Type B pancreatic cell (in vitro differentiated cells): ENCODE measurements at regions not wholly inside any gene's neighbourhood (a gene's known extent, or its start where the extent isn't known, plus 50 kb on each side); places are given as distances from the start of the nearest gene placed in this dataset.

Source experiments
- DNase-seq: peaks from one replicate; pipeline ENCODE4 v3.0.0; 2021; ENCODE audit warnings: mixed read lengths; ENCODE audit not compliant: unreplicated experiment; ENCODE audit errors: extremely low spot score
- H3K27ac Mint-ChIP-seq: 2 replicates; pipeline ENCODE4 v1.8.0; 2021; ENCODE audit warnings: mild to moderate bottlenecking, mixed read lengths
- H3K27me3 Mint-ChIP-seq: 2 replicates; pipeline ENCODE4 v1.8.0; 2021; ENCODE audit warnings: mixed read lengths
- H3K36me3 Mint-ChIP-seq: 2 replicates; pipeline ENCODE4 v1.8.0; 2021; ENCODE audit warnings: mixed read lengths
- H3K4me1 Mint-ChIP-seq: one replicate; pipeline ENCODE4 v1.8.0; 2021; ENCODE audit warnings: mixed read lengths; ENCODE audit not compliant: unreplicated experiment
- H3K4me3 Mint-ChIP-seq: 2 replicates; pipeline ENCODE4 v1.8.0; 2021; ENCODE audit warnings: mild to moderate bottlenecking, mixed read lengths
- H3K9me3 Mint-ChIP-seq: 2 replicates; pipeline ENCODE4 v1.8.0; 2021; ENCODE audit warnings: mixed read lengths
- TF ChIP-seq, protein P1 (sequence below): fragments of 200-600 bp; sonication (generic); conservative IDR thresholded peaks from 2 replicates; pipeline ENCODE4 v1.5.0; 2021; ENCODE audit warnings: antibody characterized with exemption, mild to moderate bottlenecking

DNA sequence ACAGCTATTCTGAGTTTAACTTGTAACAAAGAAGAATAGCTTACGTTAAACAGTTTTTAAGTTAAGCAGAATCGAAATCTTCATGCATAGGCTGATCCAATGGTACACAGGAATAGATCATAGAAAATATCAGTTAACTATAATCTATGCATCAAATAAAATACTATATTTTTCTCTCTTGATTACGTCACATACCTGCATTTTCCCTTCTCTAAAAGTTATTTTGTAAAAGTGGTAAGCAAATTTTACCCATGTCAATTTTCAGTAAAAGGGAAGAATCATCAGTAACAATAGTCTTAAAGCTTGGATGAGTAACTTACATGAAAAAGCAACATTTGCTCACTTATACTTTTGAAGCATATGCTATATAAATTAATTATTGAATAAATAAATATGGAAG is 692.4 kb downstream of the FAT4 start:
- DNase-seq: no peak
- TF ChIP-seq, protein P1, sequence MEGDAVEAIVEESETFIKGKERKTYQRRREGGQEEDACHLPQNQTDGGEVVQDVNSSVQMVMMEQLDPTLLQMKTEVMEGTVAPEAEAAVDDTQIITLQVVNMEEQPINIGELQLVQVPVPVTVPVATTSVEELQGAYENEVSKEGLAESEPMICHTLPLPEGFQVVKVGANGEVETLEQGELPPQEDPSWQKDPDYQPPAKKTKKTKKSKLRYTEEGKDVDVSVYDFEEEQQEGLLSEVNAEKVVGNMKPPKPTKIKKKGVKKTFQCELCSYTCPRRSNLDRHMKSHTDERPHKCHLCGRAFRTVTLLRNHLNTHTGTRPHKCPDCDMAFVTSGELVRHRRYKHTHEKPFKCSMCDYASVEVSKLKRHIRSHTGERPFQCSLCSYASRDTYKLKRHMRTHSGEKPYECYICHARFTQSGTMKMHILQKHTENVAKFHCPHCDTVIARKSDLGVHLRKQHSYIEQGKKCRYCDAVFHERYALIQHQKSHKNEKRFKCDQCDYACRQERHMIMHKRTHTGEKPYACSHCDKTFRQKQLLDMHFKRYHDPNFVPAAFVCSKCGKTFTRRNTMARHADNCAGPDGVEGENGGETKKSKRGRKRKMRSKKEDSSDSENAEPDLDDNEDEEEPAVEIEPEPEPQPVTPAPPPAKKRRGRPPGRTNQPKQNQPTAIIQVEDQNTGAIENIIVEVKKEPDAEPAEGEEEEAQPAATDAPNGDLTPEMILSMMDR: no peak
- Mint-ChIP-seq H3K4me1 (peaks cover 12% of the 10 kb centered on the region), H3K27ac (no peak overlapping the region), H3K4me3 (no peak overlapping the region), H3K9me3 (peaks cover 7% of the 10 kb centered on the region), H3K27me3 (no peaks in the 10 kb centered on the region), H3K36me3 (no peaks in the 10 kb centered on the region)

- DNase-seq: no peak
- Mint-ChIP-seq H3K27ac (no peak overlapping the region), H3K9me3 (peaks cover 7% of the 10 kb centered on the region), H3K27me3 (no peaks in the 10 kb centered on the region), H3K4me1 (no peaks in the 10 kb centered on the region), H3K4me3 (no peak overlapping the region), H3K36me3 (no peaks in the 10 kb centered on the region)
- TF ChIP-seq, protein P1: no peak
Observed at GRCh38 chr4:126012691-126013290, 698.0 kb downstream of the FAT4 start.

DNA sequence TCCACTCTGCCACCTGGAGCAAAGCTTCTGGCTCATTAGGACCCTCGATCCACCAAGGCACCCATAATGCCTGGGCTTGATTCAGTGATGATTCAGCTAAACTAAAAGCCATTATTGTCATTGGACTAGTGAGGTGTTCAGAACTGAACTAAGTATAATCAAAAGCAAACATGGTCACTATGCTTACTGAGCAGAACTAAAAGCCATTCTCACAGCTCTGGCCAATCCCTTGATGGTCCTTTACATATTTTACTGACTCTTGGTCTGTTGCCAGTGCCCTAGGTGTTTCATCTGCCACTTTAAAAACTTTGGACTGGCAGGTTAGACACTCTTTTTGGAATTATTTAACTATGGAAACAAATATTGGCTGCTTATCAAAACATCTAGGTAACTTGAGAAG is 703.5 kb downstream of the FAT4 start:
- H3K4me1 Mint-ChIP-seq: no peaks in the 10 kb centered on the region
- DNase-seq: no peak
- no peak overlapping the region for H3K27ac Mint-ChIP-seq
- TF ChIP-seq, protein P1: no peak
- H3K4me3 Mint-ChIP-seq: no peak overlapping the region
- H3K27me3 Mint-ChIP-seq: no peaks in the 10 kb centered on the region
- no peaks in the 10 kb centered on the region for H3K36me3 Mint-ChIP-seq
- H3K9me3 Mint-ChIP-seq: no peaks in the 10 kb centered on the region

DNA sequence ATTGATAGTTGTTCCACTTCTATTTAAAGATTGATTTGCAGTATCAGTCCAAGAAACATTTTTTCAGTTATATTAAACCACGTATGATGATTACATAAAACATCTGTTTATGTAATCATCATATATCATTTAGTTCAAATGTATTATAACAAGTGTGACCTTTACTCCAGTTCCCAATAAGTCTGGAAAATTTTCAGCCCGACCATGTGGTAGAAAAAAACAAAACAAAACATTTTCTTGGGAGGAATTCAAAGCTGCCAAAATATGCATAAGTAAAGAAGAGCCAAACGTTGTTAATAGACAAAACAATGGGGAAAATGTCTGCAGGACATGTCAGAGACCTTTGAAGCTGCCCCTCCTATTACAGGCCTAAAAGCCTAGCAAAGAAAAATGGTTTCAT is 709.1 kb downstream of the FAT4 start:
- Mint-ChIP-seq H3K4me1 (no peaks in the 10 kb centered on the region), H3K36me3 (no peaks in the 10 kb centered on the region), H3K27me3 (no peaks in the 10 kb centered on the region), H3K27ac (no peak overlapping the region), H3K4me3 (no peak overlapping the region), H3K9me3 (no peaks in the 10 kb centered on the region)
- TF ChIP-seq, protein P1: no peak
- no peak for DNase-seq

DNA sequence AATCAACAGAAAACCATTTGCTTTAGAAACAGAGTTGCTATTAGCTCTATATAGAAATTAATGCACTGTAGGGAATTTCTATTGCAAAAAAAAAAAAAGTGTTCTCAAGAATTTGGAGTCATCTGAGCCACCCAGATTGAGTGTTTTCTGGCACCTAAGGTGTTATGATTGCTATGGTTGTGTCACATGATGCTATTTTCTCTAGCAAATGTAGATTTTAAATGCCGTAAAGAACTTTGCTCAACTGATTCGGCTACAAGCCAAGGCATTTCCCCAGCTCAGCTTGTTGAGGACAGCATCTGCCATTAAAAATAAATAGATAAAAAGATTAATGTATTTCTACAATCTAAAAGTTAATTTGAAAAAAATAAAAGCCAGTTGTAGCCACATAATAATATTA is 712.8 kb downstream of the FAT4 start:
- no peak overlapping the region for H3K27ac Mint-ChIP-seq
- no peak overlapping the region for H3K4me3 Mint-ChIP-seq
- no peaks in the 10 kb centered on the region for H3K36me3 Mint-ChIP-seq
- no peak for DNase-seq
- TF ChIP-seq, protein P1: no peak
- H3K27me3 Mint-ChIP-seq: no peaks in the 10 kb centered on the region
- no peaks in the 10 kb centered on the region for H3K9me3 Mint-ChIP-seq
- H3K4me1 Mint-ChIP-seq: no peaks in the 10 kb centered on the region

- TF ChIP-seq, protein P1: no peak
- Mint-ChIP-seq H3K9me3 (no peaks in the 10 kb centered on the region), H3K27ac (no peak overlapping the region), H3K36me3 (no peaks in the 10 kb centered on the region), H3K27me3 (no peaks in the 10 kb centered on the region), H3K4me1 (no peaks in the 10 kb centered on the region), H3K4me3 (no peak overlapping the region)
- no peak for DNase-seq
Observed at GRCh38 chr4:126028876-126029275, 714.1 kb downstream of the FAT4 start.
